GM12873 (cell line): ENCODE measurements at regions not wholly inside any gene's neighbourhood (a gene's known extent, or its start where the extent isn't known, plus 50 kb on each side); places are given as distances from the start of the nearest gene placed in this dataset.

ENCODE experiments used
- TF ChIP-seq, protein P1 (sequence below): IDR thresholded peaks from 2 replicates; pipeline ENCODE4 v1.5.1; 2012; ENCODE audit warnings: low read depth, mild to moderate bottlenecking, moderate library complexity, low read length, control low read depth; ENCODE audit not compliant: insufficient read depth; ENCODE audit errors: missing control alignments

DNA sequence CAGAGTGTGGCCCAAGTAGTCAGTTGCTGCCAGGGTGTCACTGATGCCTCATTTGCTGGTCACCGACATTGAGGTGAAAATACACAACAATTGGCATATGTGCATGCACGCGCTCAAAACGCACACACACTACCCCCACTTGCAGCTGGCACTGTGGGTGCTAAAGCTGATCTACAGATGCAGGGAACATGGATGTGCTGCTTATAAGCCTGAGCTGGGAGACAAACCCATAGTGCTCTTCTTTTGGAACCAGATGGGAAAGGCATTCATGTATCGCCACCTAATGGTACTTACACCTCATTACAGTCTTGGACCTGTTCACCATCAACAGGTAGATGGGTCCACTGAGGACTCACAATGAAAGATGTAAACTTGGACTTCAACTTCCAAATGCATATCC, 70.3 kb upstream of the CAMK1G start:
- TF ChIP-seq, protein P1, sequence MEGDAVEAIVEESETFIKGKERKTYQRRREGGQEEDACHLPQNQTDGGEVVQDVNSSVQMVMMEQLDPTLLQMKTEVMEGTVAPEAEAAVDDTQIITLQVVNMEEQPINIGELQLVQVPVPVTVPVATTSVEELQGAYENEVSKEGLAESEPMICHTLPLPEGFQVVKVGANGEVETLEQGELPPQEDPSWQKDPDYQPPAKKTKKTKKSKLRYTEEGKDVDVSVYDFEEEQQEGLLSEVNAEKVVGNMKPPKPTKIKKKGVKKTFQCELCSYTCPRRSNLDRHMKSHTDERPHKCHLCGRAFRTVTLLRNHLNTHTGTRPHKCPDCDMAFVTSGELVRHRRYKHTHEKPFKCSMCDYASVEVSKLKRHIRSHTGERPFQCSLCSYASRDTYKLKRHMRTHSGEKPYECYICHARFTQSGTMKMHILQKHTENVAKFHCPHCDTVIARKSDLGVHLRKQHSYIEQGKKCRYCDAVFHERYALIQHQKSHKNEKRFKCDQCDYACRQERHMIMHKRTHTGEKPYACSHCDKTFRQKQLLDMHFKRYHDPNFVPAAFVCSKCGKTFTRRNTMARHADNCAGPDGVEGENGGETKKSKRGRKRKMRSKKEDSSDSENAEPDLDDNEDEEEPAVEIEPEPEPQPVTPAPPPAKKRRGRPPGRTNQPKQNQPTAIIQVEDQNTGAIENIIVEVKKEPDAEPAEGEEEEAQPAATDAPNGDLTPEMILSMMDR: peak; percentile 84

DNA sequence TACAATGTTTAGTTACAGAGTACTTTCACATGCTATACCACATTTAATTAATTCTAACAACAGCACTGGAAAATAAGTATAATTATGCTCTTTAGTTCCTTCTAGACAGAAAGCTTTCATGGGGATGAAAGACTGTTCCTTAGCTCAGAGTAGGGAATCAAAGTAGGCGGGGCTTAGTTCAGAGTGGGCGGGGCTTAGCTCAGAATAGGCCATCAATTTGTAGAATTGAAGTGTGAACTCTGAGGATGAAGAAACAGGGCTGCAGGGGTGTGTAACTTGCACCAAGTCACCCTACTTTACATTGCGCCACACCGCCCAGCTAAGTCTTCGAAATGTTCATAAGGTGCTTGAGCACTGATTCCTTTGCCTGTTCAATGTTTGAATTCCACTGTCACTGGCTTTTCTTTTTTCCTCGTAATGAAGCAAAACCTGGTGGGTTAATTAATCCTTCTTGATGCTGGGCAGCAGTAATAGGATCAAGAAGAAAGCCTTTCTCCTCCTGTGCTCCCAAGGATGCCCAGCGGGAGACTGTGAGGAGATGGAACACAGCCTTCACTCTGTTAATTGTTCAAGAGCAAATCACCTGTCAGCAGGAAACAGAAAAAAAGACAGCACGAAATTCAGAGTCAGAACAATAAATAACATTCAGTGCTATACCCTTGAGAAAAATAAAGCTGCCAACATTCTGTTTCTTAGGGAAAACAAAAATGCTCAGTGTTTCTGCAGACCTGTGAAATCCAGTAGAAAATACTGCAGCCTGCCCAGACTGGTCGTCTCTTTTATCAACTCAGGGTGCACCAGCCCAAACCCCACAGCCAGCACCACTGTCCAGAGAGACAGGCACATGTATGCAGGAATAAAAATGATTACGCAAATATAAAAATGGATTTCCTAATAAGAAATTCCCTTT, 66.5 kb upstream of the CAMK1G start:
- TF ChIP-seq, protein P1: no peak

DNA sequence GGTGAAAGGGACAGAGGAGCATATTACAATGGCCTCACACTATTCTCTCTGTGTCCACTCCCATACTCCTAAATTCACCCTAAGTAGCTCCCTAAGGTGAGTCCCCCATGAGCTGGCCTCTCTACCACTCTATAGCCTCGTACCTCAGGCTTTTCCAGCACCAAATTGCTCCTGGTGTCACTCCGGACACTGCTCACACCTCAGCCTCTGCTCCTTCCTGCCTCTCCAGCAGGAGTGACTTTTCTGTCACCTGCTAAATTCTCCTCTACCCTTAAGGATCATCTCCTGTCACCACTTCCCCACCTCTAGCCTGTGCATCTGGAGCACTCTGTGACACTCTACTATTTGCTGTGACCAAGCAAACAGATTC, 65.8 kb upstream of the CAMK1G start:
- TF ChIP-seq, protein P1: no peak

DNA sequence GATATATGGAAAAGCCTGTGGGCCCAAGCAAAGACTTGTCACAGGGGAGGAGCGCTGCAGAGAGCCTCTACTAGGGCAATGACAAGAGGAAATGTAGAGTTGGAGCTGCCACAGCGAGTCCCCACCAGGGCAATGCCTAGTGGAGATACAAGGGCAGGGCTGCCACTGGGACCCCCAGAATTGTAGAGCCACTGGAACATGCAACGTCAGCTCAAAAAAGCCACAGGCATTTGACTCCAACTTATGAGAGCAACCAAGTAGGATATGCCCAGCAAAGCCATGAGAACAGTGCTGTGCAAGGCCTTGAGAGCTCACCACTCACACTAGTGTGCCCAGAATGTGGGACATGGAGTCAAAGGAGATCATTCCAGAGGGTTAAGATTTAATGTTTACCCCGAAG, 63.7 kb upstream of the CAMK1G start:
- TF ChIP-seq, protein P1: no peak

DNA sequence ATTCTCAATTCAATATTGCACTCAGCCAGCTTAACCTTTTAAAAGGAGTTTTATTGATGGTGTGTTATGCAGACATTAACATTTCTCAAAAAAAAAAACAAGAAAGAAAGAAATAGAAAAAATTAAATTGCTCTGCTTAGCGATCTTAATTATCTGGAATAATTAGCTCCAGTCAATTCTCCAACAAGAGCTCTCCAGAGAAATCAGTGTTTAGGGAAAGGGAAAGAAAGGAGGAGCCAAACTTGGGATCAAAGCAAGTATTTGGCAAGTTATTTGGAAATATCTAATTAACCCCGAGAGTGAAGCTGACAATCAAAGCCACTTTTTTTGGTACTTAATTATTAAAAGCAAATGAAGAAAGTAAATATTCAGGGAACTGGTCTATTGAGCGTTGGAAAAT, 60.7 kb upstream of the CAMK1G start:
- TF ChIP-seq, protein P1: no peak

DNA sequence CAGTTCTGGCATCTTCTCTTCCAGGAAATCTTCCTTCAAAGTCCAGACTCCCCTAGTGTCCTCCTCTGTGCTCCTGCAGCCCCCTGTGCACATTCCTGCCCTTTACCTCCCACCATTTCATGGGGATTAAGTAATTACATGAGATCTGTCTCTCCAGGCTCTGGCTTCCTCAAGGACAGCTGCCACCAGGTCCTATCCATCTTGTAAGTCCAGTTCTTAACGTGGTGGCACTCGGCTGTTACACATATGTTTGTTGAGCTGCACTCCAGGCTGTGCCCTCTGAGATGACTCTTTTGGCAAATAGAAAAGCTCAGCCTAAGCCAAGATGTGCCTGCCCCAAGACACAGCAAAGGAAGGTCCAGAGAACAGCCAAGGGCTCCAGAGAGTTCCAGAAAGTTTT, 57.4 kb upstream of the CAMK1G start:
- TF ChIP-seq, protein P1: no peak

DNA sequence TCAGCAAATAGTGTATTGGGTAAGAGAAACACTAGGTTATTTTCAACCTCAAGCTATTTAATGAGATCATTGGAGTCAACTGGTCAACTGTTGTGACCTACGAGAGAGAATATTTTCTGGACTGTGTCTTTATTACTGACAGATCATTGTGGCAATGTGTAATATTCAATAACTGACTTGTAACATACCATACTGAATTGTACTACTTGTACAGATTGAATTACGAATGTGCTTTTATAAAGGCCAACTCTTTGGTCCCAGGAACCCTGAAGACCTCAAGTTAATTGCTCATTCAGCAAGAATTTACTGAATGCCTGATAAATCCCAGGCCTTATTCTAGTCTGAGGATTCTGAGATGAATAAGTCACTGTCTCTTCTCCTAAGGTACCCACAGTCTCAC, 56.1 kb upstream of the CAMK1G start:
- TF ChIP-seq, protein P1: no peak
